ENCODE measurements at regions not wholly inside any gene's neighbourhood (a gene's known extent, or its start where the extent isn't known, plus 50 kb on each side); places are given as distances from the start of the nearest gene placed in this dataset.

GRCh38 chr13:91135968-91136367 is 211.5 kb upstream of the MIR17HG start (continued):
- TF ChIP-seq MAX (IDR thresholded peaks at IDR 0.05): no peak
- TF ChIP-seq CTCF (IDR thresholded peaks at IDR 0.05 in 2 of 3, conservative IDR thresholded peaks at IDR 0.05 in 1 of 3; ENCODE audit: borderline replicate concordance in 1 of 3, insufficient read depth in 1 of 3, low read depth in 2 of 3, low read length in 2 of 3): no peak
- TF ChIP-seq EZH2 (IDR thresholded peaks at IDR 0.05): no peak
- TF ChIP-seq ATF3 (IDR thresholded peaks at IDR 0.05): no peak
- no peak for TF ChIP-seq TCF7L2 (IDR thresholded peaks at IDR 0.05; ENCODE audit: borderline replicate concordance, extremely low read depth, insufficient read depth, insufficient read length)
- no peak for TF ChIP-seq ZNF274 (IDR thresholded peaks at IDR 0.05; ENCODE audit: low read depth, low read length)
- no peak for TF ChIP-seq YY1 (IDR thresholded peaks at IDR 0.05; ENCODE audit: extremely low read depth, insufficient replicate concordance, low read depth, low read length)
- no peak for TF ChIP-seq POLR2A (IDR thresholded peaks at IDR 0.05; ENCODE audit: borderline replicate concordance, extremely low read depth, insufficient read depth, insufficient read length)

- Histone ChIP-seq H3K9me2 (ENCODE audit: insufficient read depth) (no peaks in the 10 kb centered on the region), H3K79me2 (ENCODE audit: insufficient read depth, low read length) (no peaks in the 10 kb centered on the region), H2AFZ (ENCODE audit: low read depth, low read length, poor library complexity, severe bottlenecking) (no peak overlapping the region), H3K4me1 (ENCODE audit: control insufficient read depth in 1 of 2, insufficient read depth in 2 of 2, low read length in 2 of 2) (no peaks in the 10 kb centered on the region), H3K9ac (ENCODE audit: low read length) (no peak overlapping the region), H4K20me1 (ENCODE audit: insufficient read depth) (no peaks in the 10 kb centered on the region), H3K27ac (ENCODE audit: low read depth, low read length) (no peak overlapping the region), H3K4me3 (replicated peaks in 1 of 2; ENCODE audit: low read depth in 1 of 2, low read length in 2 of 2) (no peak overlapping the region), H3K36me3 (ENCODE audit: control insufficient read depth in 1 of 2, insufficient read depth in 2 of 2, low read length in 2 of 2) (no peaks in the 10 kb centered on the region), H3K27me3 (ENCODE audit: insufficient read depth, low read length) (0 out of 2 replicates have a peak, but pooled peaks cover 2% of the 10 kb centered on the region), H3K9me3 (ENCODE audit: control insufficient read depth in 1 of 2, insufficient read depth in 1 of 2, low read depth in 1 of 2, low read length in 2 of 2) (no peaks in the 10 kb centered on the region), H3K4me2 (ENCODE audit: low read length) (no peak overlapping the region)
- no TSS peak for BruUV-seq (replicated peaks)
- ATAC-seq (no peak), DNase-seq (ENCODE audit: low read depth, low spot score) (no peak)
- intact Hi-C loops (cut with micrococcal nuclease): no loop called here
- CTCF ChIA-PET: interaction anchor here (1.8 kb wide), 1 partner anchor 49 kb away, joined by 4 read pairs; no protein-coding TSS in a partner anchor
- RAD21 ChIA-PET (ENCODE audit: low non-redundant PET in 1 of 2, low total read pairs in 2 of 2, uncharacterized antibody in 2 of 2, unreplicated experiment in 2 of 2): no interaction called here
- POLR2A ChIA-PET: no interaction called here
- TF ChIP-seq SIN3A (IDR thresholded peaks at IDR 0.05; ENCODE audit: low read depth): no peak
- no peak for TF ChIP-seq ZBTB33 (IDR thresholded peaks at IDR 0.05; ENCODE audit: extremely low read depth, insufficient replicate concordance, low read length)
- no peak for TF ChIP-seq EZH2 (IDR thresholded peaks at IDR 0.05)
- no peak for TF ChIP-seq POLR2A (IDR thresholded peaks at IDR 0.05; ENCODE audit: borderline replicate concordance, extremely low read depth, insufficient read depth, insufficient read length)
- TF ChIP-seq YY1 (IDR thresholded peaks at IDR 0.05; ENCODE audit: extremely low read depth, insufficient replicate concordance, low read depth, low read length): no peak
- no peak for TF ChIP-seq TCF7L2 (IDR thresholded peaks at IDR 0.05; ENCODE audit: borderline replicate concordance, extremely low read depth, insufficient read depth, insufficient read length)
- no peak for TF ChIP-seq SP1 (IDR thresholded peaks at IDR 0.05; ENCODE audit: low read depth)
- TF ChIP-seq ZNF274 (IDR thresholded peaks at IDR 0.05; ENCODE audit: low read depth, low read length): no peak
- no peak for TF ChIP-seq JUND (IDR thresholded peaks at IDR 0.05)
- TF ChIP-seq RAD21 (IDR thresholded peaks at IDR 0.05; ENCODE audit: low read depth): no peak
- TF ChIP-seq FOSL1 (IDR thresholded peaks at IDR 0.05; ENCODE audit: low read depth): no peak
- no peak for TF ChIP-seq CEBPB (IDR thresholded peaks at IDR 0.05; ENCODE audit: low read depth)
- TF ChIP-seq REST (IDR thresholded peaks at IDR 0.05; ENCODE audit: low read depth): no peak
- no peak for TF ChIP-seq ATF3 (IDR thresholded peaks at IDR 0.05)
Measured at GRCh38 chr13:91136806-91137205, 210.7 kb upstream of the MIR17HG start.

All from HCT116 (cell line).